Esophagus squamous epithelium (tissue), 5 donors: ENCODE measurements at regions not wholly inside any gene's neighbourhood (a gene's known extent, or its start where the extent isn't known, plus 50 kb on each side); places are given as distances from the start of the nearest gene placed in this dataset.

Experiments used
- DNase-seq: peaks from one replicate; lab custom pipeline; 2025; lab: John Stamatoyannopoulos, UW
- H3K27ac ChIP-seq, 4 donors: fragments of 200-600 bp; sonication (generic); one replicate each; pipeline ENCODE4 v1.5.1; 2016 to 2019; ENCODE audit warnings: mild to moderate bottlenecking in 1 of 4
- H3K27me3 ChIP-seq, 4 donors: fragments of 200-600 bp; sonication (generic); 1 replicate in 3 of 4; 2 replicates in 1 of 4; pipeline versions ENCODE4 v1.5.1 to v1.6.0; 2017 to 2021; ENCODE audit warnings: antibody characterized with exemption in 1 of 4
- H3K36me3 ChIP-seq, 3 donors: fragments of 200-600 bp; sonication (generic); one replicate each; pipeline ENCODE4 v1.5.1; 2016 to 2019
- H3K4me1 ChIP-seq, 3 donors: fragments of 200-600 bp; sonication (generic); one replicate each; pipeline ENCODE4 v1.5.1; 2017 to 2019
- H3K4me3 ChIP-seq, 4 donors: fragments of 200-600 bp; sonication (generic); 1 replicate in 3 of 4; 2 replicates in 1 of 4; pipeline ENCODE4 v1.5.1; 2016 to 2019; ENCODE audit warnings: mild to moderate bottlenecking in 2 of 4, moderate library complexity in 1 of 4
- H3K9me3 ChIP-seq, 3 donors: fragments of 200-600 bp; sonication (generic); one replicate each; pipeline ENCODE4 v1.5.1; 2016 to 2019
- POLR2A ChIP-seq, 4 donors: fragments of 450-650 bp; IDR thresholded peaks; one replicate each; pipeline ENCODE4 v1.6.1; 2017; ENCODE audit warnings: antibody characterized with exemption in 4 of 4, mild to moderate bottlenecking in 4 of 4, moderate library complexity in 3 of 4
- WGBS, 2 donors: methylation state at CpG; one replicate each; pipeline ENCODE4 v1.1.5; 2018; 5-methylcytosine and 5-hydroxymethylcytosine counted together
- intact Hi-C: fragments of 100-400 bp; cut with DNase I; formaldehyde crosslinking; loops from one replicate; pipeline ENCODE4 v1.15.0; 2022
- TF ChIP-seq, protein P1 (sequence below), 6 experiments: fragments of 450-650 bp in 4 of 6; fragments of 200-600 bp in 2 of 6; sonication (generic) in 2 of 6; IDR thresholded peaks; one replicate each; pipeline ENCODE4 v1.5.1; 2016 to 2019; ENCODE audit warnings: antibody characterized with exemption in 6 of 6, mild to moderate bottlenecking in 4 of 6, moderate library complexity in 4 of 6
- donor health status: DM: yes; HTN: yes; CAD: no.

DNA sequence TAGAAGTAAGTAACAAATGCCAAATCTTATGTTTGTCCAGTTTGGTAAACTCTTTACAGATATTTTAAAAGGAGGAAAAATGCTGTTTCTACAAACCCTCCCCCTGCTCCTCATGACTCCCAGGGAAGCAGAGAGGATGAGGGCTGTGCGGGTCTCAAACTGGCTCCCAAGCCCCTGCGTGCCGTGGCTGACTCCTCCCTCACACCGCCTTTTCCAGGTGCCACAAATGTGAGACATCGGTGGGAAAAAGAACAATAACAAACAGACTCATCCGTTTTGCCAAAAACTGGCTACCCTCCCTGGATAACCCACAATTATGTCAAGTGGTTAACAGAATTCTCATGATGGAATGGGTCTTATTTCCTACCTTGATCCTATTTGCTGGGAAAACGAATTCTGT is 594.6 kb downstream of the PTPRU start:
- no peak overlapping the region for H3K4me3 ChIP-seq
- no peaks in the 10 kb centered on the region for H3K36me3 ChIP-seq
- TF ChIP-seq, protein P1, sequence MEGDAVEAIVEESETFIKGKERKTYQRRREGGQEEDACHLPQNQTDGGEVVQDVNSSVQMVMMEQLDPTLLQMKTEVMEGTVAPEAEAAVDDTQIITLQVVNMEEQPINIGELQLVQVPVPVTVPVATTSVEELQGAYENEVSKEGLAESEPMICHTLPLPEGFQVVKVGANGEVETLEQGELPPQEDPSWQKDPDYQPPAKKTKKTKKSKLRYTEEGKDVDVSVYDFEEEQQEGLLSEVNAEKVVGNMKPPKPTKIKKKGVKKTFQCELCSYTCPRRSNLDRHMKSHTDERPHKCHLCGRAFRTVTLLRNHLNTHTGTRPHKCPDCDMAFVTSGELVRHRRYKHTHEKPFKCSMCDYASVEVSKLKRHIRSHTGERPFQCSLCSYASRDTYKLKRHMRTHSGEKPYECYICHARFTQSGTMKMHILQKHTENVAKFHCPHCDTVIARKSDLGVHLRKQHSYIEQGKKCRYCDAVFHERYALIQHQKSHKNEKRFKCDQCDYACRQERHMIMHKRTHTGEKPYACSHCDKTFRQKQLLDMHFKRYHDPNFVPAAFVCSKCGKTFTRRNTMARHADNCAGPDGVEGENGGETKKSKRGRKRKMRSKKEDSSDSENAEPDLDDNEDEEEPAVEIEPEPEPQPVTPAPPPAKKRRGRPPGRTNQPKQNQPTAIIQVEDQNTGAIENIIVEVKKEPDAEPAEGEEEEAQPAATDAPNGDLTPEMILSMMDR (IDR thresholded peaks at IDR 0.05): no peak
- TF ChIP-seq POLR2A (IDR thresholded peaks at IDR 0.05): no peak
- H3K4me1 ChIP-seq: no peaks in the 10 kb centered on the region
- H3K27me3 ChIP-seq: peaks cover 0 to 69% (median 0%) of the 10 kb centered on the region in 4 donors
- no peak for DNase-seq
- no peaks in the 10 kb centered on the region for H3K9me3 ChIP-seq
- intact Hi-C loops: no loop called here
- 53 to 64% methylated on average over 7 of the region's 7 CpGs for WGBS, 2 donors
- no peak overlapping the region for H3K27ac ChIP-seq

DNA sequence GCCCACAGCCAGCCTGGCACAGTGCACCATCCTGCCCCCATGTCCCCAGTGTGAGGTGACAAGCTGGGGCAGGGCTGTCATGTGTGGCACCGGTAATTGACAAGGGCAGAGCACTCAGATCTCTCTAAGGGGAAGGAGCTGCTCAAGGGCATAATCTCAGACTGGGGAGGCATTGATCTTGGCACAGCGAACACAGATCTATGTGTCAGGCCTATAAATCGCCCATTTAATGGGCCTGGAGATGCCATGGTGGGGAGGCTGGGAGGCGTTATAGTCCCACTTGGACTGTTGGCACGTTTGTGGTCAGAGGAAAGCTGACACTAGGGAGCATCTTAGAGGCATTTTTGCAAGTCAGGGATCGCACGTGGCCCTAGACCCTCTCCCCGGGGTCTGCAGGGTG is 594.1 kb downstream of the PTPRU start:
- no peak for DNase-seq
- Histone ChIP-seq H3K27me3 (peaks cover 0 to 63% (median 0%) of the 10 kb centered on the region in 4 donors), H3K36me3 (no peaks in the 10 kb centered on the region), H3K27ac (no peak overlapping the region), H3K4me3 (no peak overlapping the region), H3K9me3 (no peaks in the 10 kb centered on the region), H3K4me1 (no peaks in the 10 kb centered on the region)
- WGBS, 2 donors: 55 to 58% methylated on average over 7 to 8 of the region's 8 CpGs
- no peak for TF ChIP-seq POLR2A (IDR thresholded peaks at IDR 0.05)
- TF ChIP-seq, protein P1 (IDR thresholded peaks at IDR 0.05): no peak
- intact Hi-C loops: no loop called here

DNA sequence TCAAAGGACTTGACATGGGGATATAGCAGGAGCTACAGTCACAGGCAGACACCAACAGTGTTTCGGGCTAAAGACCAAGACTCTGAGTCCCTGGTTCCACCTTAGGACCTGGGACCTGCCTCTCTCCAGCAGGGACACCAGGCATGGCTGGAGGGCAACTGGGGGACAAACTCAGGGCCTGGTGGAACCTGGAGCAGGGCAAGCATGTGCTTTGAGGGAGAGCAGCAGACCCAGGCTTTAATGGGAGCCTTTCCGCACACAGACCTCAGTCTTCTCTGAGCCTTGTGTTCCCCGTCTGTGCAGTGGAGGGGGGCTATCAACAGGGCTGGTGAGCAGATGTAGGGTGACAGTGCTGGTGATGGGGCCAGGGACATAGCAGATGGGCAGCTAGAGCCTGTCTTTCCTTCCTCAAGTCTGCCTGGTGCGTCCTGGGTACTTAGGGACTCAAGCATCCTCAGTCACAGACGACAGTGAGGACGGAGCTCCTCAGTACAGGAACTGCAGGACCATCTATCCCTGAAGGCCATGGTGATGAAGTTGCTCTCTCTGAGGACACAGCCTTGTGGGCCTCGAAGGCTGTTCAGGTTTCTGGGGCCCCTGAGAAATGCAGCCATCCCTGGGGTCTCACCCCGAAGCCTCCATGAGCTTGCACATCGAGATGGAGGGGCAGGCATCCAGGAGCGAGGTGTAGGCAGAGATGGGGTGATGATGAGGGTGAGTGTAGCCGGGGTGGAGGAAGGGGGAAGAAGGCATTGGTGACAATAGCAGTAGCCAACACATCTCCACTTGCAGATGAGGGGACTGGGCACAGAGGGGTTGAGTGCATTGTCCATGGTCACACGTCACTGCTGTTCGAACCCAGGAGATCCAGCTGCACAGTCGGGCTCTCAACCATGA is 593.4 kb downstream of the PTPRU start:
- no peaks in the 10 kb centered on the region for H3K9me3 ChIP-seq
- peaks cover 0 to 63% (median 0%) of the 10 kb centered on the region in 4 donors for H3K27me3 ChIP-seq
- H3K27ac ChIP-seq: no peak overlapping the region
- intact Hi-C loops: no loop called here
- no peaks in the 10 kb centered on the region for H3K36me3 ChIP-seq
- H3K4me3 ChIP-seq: no peak overlapping the region
- 86 to 87% methylated on average over 5 to 8 of the region's 14 CpGs for WGBS, 2 donors
- TF ChIP-seq POLR2A (IDR thresholded peaks at IDR 0.05): no peak
- TF ChIP-seq, protein P1 (IDR thresholded peaks at IDR 0.05): no peak
- no peak for DNase-seq
- no peaks in the 10 kb centered on the region for H3K4me1 ChIP-seq

DNA sequence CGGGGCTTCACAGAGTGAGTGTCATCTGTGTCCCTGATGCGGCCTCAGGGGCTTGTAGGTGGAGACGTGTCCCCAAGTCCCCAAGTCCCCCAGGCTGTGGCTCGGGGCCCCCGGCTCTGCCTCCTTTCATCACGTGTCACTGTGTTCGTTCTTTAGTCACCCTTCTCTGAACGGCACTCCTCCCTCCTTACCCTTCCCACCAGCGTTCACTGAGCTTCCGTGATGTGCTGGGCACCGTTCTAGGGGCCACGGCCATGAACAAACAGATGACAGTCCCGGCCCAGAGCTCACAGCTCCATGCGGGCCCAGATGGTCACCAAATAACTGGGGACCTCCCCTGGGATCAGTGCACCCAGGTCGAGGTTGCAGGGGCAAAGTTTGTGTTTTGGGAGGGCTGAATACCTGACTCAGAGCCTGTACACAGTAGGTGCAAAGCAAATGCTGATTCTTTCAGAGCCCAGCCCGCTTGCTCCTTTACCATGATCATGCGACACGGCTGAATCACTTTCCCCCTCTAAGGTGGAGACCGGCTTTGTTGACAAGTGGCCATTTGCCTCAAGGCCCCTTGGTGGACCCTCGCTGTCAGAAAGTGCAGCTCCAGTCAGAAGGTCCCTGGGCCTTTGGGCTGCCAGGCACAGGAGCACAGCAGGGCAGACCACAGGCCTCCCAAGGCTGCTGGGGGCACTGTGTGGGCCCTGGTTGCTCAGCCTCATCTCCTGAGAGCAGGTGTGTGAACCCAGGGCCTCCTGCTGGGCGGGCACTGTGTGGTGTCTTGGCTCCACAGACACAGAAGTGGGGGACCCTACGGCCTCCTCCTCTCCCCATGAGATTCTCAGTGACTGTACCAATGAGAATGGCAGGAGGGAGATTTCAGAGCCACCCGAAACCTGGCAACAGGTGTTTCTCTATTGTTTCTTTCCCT is 592.5 kb downstream of the PTPRU start:
- intact Hi-C loops: no loop called here
- H3K27ac ChIP-seq: no peak overlapping the region
- H3K4me3 ChIP-seq: no peak overlapping the region
- TF ChIP-seq POLR2A (IDR thresholded peaks at IDR 0.05): no peak
- TF ChIP-seq, protein P1 (IDR thresholded peaks at IDR 0.05): no peak
- 28 to 64% methylated on average over 2 to 18 of the region's 23 CpGs for WGBS, 2 donors
- H3K4me1 ChIP-seq: no peaks in the 10 kb centered on the region
- H3K27me3 ChIP-seq: peaks cover 0 to 68% (median 0%) of the 10 kb centered on the region in 4 donors
- no peaks in the 10 kb centered on the region for H3K36me3 ChIP-seq
- no peak for DNase-seq
- no peaks in the 10 kb centered on the region for H3K9me3 ChIP-seq
